Caco-2 (cell line): ENCODE measurements at regions not wholly inside any gene's neighbourhood (a gene's known extent, or its start where the extent isn't known, plus 50 kb on each side); places are given as distances from the start of the nearest gene placed in this dataset.

Experiments
- BruUV-seq: library from RNA; stranded (reverse); fragments of 400-500 nt; replicated peaks from 2 replicates; lab custom pipeline; 2021; lab: Mats Ljungman, UMichigan
- CTCF ChIA-PET: fragments of 300-600 bp; sonication (Branson Sonifier 250); formaldehyde crosslinking; loops from one replicate; lab custom pipeline; 2022; ENCODE audit warnings: antibody characterized with exemption; lab: Charles Lee
- POLR2A ChIA-PET: fragments of 300-600 bp; sonication (Branson Sonifier 250); formaldehyde crosslinking; loops from one replicate; lab custom pipeline; 2022; ENCODE audit warnings: antibody characterized with exemption; lab: Charles Lee
- DNase-seq, 2 experiments: peaks; one replicate each; pipeline versions ENCODE4 v3.0.0 to v3.0.0-alpha.2; 2020 to 2022
- H3K27me3 ChIP-seq: replicated peaks from 2 replicates; pipeline ENCODE4 v1.6.0; 2011; ENCODE audit warnings: low read length; ENCODE audit not compliant: control insufficient read depth, insufficient read depth
- H3K36me3 ChIP-seq: 2 replicates; pipeline ENCODE4 v1.5.1; 2011; ENCODE audit warnings: low read length; ENCODE audit not compliant: control insufficient read depth, insufficient read depth
- H3K4me1 ChIP-seq: fragments of 250-450 bp; sonication (Bioruptor Pico); 2 replicates; pipeline ENCODE4 v1.5.1; 2020; ENCODE audit warnings: mild to moderate bottlenecking
- H3K4me3 ChIP-seq: 2 replicates; pipeline ENCODE4 v1.5.1; 2011; ENCODE audit warnings: low read depth, mild to moderate bottlenecking, control low read depth, low read length
- H3K9me3 ChIP-seq: fragments of 250-450 bp; sonication (Bioruptor Pico); 2 replicates; pipeline ENCODE4 v1.5.1; 2020; ENCODE audit warnings: mild to moderate bottlenecking, moderate library complexity
- H3K27ac Mint-ChIP-seq: one replicate; pipeline ENCODE4 v1.8.0; 2022; ENCODE audit warnings: mixed read lengths; ENCODE audit not compliant: unreplicated experiment
- H3K27me3 Mint-ChIP-seq: one replicate; pipeline ENCODE4 v1.8.0; 2022; ENCODE audit warnings: mixed read lengths; ENCODE audit not compliant: insufficient read depth, unreplicated experiment
- H3K36me3 Mint-ChIP-seq: one replicate; pipeline ENCODE4 v1.8.0; 2022; ENCODE audit warnings: mild to moderate bottlenecking, mixed read lengths; ENCODE audit not compliant: insufficient read depth, unreplicated experiment
- H3K4me1 Mint-ChIP-seq: one replicate; pipeline ENCODE4 v1.8.0; 2022; ENCODE audit warnings: low read depth, mixed read lengths; ENCODE audit not compliant: unreplicated experiment
- H3K4me3 Mint-ChIP-seq: one replicate; pipeline ENCODE4 v1.8.0; 2022; ENCODE audit warnings: mild to moderate bottlenecking, moderate library complexity, mixed read lengths; ENCODE audit not compliant: unreplicated experiment
- H3K9me3 Mint-ChIP-seq: one replicate; pipeline ENCODE4 v1.8.0; 2022; ENCODE audit warnings: mixed read lengths; ENCODE audit not compliant: unreplicated experiment
- intact Hi-C: fragments of 100-400 bp; cut with micrococcal nuclease; formaldehyde crosslinking; loops from one replicate; pipeline ENCODE4 v1.10.0; 2022; ENCODE audit not compliant: unreplicated experiment
- TF ChIP-seq, protein P1 (sequence below), 2 experiments: fragments of 200-600 bp in 1 of 2; IDR thresholded peaks; 1 replicate in 1 of 2; 2 replicates in 1 of 2; pipeline versions ENCODE4 v1.5.1 to v1.8.0; 2011 to 2022; ENCODE audit warnings: antibody characterized with exemption in 1 of 2, control low read depth in 1 of 2, inconsistent platforms in 1 of 2, low read depth in 1 of 2, low read length in 1 of 2, mild to moderate bottlenecking in 1 of 2, moderate library complexity in 1 of 2; ENCODE audit not compliant: insufficient read depth in 1 of 2, severe bottlenecking in 1 of 2, unreplicated experiment in 1 of 2

DNA sequence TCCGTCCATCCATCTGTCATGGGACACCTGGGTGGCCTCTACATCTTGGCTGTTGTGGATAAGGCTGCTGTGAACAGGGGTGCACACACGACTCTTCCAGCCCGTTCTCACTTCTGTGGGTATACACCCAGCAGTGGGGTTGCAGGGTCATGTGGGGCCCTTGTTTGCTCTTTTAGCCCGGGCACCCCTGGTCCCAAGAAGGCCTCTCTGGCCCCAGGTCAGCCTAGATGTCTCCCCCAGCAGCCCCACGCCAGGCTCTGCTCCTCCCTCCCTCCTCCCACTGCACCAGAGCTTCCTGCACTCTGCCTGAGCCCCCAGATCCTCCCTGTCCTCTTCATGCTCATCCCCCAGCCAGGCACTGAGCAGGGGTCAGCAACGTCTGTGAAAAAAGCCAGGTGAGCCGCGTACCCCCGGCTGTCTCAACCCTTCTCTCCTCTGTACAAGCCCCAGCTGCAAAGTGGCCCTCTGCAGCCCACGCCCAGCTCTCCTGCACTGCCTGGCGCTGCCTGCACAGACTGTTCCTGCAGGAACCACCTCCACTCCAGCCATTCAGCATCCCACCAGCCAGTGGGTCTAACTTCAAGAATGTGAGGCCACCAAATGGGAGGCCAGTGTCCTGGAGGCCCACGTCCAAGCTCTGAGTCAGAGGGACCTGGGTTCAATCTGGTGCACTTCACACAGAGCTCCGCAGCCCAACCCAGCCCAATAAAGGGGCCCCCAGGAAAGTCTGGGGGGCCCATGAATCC lies 1508.9 kb downstream of the BRD1 start:
- TF ChIP-seq, protein P1, sequence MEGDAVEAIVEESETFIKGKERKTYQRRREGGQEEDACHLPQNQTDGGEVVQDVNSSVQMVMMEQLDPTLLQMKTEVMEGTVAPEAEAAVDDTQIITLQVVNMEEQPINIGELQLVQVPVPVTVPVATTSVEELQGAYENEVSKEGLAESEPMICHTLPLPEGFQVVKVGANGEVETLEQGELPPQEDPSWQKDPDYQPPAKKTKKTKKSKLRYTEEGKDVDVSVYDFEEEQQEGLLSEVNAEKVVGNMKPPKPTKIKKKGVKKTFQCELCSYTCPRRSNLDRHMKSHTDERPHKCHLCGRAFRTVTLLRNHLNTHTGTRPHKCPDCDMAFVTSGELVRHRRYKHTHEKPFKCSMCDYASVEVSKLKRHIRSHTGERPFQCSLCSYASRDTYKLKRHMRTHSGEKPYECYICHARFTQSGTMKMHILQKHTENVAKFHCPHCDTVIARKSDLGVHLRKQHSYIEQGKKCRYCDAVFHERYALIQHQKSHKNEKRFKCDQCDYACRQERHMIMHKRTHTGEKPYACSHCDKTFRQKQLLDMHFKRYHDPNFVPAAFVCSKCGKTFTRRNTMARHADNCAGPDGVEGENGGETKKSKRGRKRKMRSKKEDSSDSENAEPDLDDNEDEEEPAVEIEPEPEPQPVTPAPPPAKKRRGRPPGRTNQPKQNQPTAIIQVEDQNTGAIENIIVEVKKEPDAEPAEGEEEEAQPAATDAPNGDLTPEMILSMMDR (IDR thresholded peaks at IDR 0.05; ENCODE audit: insufficient read depth in 1 of 2, low read depth in 1 of 2, low read length in 1 of 2, severe bottlenecking in 1 of 2, unreplicated experiment in 1 of 2) = no peak

DNA sequence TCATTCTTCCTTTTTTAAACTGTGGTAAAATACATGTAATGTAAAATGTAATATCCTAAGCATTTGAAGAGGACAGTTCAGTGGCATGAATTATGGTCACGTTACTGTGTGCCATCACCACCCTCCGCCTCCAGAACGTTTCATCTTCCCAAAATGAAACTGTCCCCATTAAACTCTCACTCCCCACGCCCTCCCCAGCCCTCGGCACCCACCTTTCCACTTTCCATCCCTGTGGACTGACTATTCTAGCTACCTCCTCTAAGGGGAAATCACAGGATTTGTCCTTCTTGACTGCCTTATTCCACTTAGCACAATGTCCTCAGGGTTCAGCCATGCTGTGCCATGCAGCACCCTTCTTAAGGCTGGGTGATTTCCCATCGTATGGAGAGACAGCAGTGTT lies 1509.5 kb downstream of the BRD1 start:
- no peaks in the 10 kb centered on the region for H3K4me1 Mint-ChIP-seq
- peaks cover 2% of the 10 kb centered on the region for H3K27me3 Mint-ChIP-seq
- BruUV-seq = no TSS peak

More for the DNA sequence above, 1508.9 kb downstream of the BRD1 start:
- DNase-seq = no peak
- BruUV-seq = no TSS peak
- Histone ChIP-seq H3K9me3 (no peaks in the 10 kb centered on the region), H3K4me3 (no peak overlapping the region), H3K36me3 (no peaks in the 10 kb centered on the region), H3K27me3 (no peaks in the 10 kb centered on the region), H3K4me1 (no peaks in the 10 kb centered on the region)
- Mint-ChIP-seq H3K9me3 (peaks cover 8% of the 10 kb centered on the region), H3K36me3 (no peaks in the 10 kb centered on the region), H3K4me3 (no peak overlapping the region), H3K4me1 (no peaks in the 10 kb centered on the region), H3K27me3 (peaks cover 2% of the 10 kb centered on the region), H3K27ac (no peak overlapping the region)
- ChIA-PET CTCF (no interaction called here), POLR2A (no interaction called here)
- intact Hi-C loops = no loop called here

DNA sequence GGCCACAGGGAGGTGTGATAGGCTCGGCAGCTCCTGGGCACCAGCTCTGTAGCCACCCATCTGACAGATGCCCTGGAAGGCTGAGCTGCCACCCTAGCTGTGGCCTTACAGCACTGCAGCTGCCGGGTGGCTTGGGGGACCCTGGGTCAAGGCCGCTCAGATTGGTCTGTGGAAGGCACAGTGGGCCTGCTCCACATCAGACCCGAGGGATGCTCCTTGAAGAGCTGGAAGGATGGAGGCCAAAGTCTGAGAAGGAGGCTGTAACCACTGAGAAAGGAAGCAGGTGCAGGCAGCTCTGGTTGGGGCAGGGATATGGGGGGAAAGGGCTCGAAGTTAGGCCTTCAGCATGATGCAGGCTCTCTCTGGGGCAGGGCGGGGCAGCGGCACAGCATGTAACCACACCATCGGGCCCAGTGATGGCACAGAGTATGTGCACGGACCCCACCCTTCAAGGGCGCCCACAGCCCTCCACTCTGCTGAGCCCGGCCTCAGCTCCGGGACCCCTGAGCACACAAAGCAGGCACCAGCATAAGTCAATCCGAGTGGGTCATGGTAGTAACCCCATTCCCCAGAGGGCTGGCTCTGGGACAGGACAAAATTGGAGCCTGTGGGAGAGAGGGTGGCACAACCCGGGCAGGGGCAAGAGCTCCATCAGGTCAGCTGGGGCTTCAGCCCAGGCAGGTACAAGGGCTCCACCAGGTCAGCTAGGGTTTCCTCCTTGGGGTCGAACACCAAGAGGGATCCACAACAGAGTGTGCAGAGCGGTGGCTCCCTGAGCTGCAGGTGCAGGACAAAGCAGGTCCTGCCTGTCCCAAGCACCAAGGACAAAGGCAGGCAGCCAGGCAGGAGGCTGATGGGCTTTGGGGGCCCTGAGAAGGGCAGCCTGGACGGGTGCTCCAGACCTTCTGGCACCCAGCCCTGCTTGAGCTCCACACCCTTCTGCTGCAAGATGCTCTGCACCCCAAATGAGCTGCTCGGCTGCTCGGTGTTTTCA lies 1511.1 kb downstream of the BRD1 start:
- POLR2A ChIA-PET = no interaction called here
- H3K9me3 Mint-ChIP-seq = peaks cover 10% of the 10 kb centered on the region
- Histone ChIP-seq H3K4me3 (no peak overlapping the region), H3K9me3 (no peaks in the 10 kb centered on the region), H3K36me3 (no peaks in the 10 kb centered on the region), H3K4me1 (no peaks in the 10 kb centered on the region), H3K27me3 (no peaks in the 10 kb centered on the region)
- no peak overlapping the region for H3K4me3 Mint-ChIP-seq
- no peak overlapping the region for H3K27ac Mint-ChIP-seq
- intact Hi-C loops = no loop called here
- no peaks in the 10 kb centered on the region for H3K36me3 Mint-ChIP-seq
- H3K4me1 Mint-ChIP-seq = no peaks in the 10 kb centered on the region
- DNase-seq = no peak
- no TSS peak for BruUV-seq
- CTCF ChIA-PET = no interaction called here
- H3K27me3 Mint-ChIP-seq = no peaks in the 10 kb centered on the region
- TF ChIP-seq, protein P1 (IDR thresholded peaks at IDR 0.05; ENCODE audit: insufficient read depth in 1 of 2, low read depth in 1 of 2, low read length in 1 of 2, severe bottlenecking in 1 of 2, unreplicated experiment in 1 of 2) = no peak

More for the DNA sequence above, 1509.5 kb downstream of the BRD1 start:
- Mint-ChIP-seq H3K36me3 (no peaks in the 10 kb centered on the region), H3K9me3 (peaks cover 10% of the 10 kb centered on the region), H3K27ac (no peak overlapping the region), H3K4me3 (no peak overlapping the region)
- Histone ChIP-seq H3K4me1 (no peaks in the 10 kb centered on the region), H3K9me3 (no peaks in the 10 kb centered on the region), H3K4me3 (no peak overlapping the region), H3K27me3 (no peaks in the 10 kb centered on the region), H3K36me3 (no peaks in the 10 kb centered on the region)
- CTCF ChIA-PET = no interaction called here
- intact Hi-C loops = no loop called here
- POLR2A ChIA-PET = no interaction called here
- DNase-seq = no peak
- TF ChIP-seq, protein P1 (IDR thresholded peaks at IDR 0.05; ENCODE audit: insufficient read depth in 1 of 2, low read depth in 1 of 2, low read length in 1 of 2, severe bottlenecking in 1 of 2, unreplicated experiment in 1 of 2) = no peak
